ENCODE measurements at regions not wholly inside any gene's neighbourhood (a gene's known extent, or its start where the extent isn't known, plus 50 kb on each side); places are given as distances from the start of the nearest gene placed in this dataset.

DNA sequence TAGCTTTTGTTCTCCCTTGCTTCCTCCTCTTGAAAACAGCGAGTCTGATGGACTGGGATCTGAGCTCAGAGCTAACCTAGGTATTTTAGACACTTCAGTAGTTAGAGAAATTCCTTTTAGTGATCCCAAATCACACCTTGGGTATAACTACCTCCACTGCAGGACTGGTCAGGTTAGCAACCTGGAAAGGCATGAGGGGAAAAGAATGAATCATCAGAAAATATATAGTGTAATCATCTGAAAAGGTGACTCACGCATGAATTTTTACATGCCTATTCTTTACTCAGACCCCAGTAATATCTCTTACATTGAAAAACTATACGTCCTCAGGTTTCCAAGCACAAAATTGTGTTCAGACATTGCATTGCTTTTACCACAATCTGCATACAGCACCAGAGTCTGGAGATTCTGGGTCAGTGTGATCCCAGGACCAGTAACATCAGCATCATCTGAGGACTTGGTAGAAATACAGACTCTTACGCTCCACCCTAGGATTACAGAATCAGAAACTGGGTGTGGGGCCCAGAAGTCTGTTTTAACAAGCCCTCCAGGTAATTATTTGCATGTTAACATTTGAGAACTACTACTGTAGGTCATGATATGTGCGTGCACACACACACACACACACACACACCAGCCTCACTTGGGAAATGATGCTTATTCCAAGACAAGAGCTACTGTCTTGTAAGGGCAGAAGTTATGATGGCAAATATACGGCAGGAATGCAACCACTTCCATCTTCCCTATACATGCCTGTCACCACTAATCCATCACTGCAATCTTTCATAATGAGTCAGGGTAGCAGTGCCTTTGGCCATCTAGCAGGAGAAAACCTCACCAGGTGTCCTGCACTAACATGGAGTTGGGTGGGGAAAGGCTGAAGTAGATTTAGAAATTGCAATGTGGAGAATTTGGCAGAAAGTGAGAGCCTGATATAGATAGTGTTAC, 271.6 kb upstream of the MAP3K1 start:
- DNase-seq: no peak

DNA sequence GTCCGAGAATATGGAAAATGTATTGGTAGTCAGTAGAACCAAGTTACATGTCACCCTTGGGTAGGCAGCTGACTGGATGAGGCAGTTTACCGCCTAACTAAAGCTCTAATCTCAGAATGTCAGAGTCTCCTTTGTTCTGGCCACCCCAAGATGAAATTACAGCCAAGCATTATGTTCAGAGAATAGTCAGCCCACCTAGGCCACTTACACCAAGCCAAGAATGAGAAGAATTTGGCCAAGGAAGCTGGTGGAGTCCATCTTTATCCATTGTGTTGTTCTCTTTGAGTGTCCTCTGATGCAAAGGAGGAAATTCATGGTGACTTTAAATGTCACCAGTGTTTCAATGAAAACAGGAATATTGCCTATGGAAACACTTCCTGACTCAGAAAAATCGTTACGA, 275.1 kb upstream of the MAP3K1 start:
- DNase-seq: no peak

DNA sequence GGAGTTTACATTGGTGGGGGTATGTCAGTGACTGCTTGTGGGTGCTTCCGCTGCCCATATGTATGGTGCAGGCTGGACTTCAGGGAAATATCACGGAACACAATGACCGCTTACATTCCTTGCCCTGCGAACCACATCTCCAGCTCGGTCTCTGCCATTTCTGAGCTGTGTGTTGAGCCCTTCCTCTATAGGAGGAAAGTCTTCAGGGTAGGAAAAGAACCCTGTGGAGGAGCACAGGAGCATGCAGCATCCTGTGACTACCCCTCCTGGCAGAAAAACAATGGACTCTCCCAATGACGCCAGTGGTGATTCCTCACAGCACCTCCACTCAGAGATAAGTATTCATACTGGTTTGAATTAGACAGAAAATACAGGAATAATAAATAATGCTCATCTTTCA, 276.8 kb upstream of the MAP3K1 start:
- DNase-seq: no peak

DNA sequence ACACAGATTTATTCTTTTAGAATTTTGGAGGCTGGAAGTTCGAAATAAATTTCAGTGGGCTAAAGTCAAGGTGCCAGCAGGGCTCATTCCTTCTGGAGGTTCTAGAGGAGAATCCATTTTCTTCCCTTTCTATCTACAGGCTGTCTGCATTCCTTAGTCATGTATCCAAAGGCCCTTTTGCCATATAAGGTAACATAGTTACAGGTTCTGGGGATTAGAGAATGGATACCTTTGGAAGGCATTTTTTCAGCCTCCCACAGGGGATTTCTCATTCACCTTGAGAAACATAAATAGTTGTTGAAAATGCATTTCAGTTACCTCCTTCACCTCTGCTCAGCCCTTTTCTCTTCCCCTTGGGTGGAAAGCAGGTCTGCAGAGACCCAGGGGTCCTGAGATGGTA, 280.0 kb upstream of the MAP3K1 start:
- no peak for DNase-seq

DNA sequence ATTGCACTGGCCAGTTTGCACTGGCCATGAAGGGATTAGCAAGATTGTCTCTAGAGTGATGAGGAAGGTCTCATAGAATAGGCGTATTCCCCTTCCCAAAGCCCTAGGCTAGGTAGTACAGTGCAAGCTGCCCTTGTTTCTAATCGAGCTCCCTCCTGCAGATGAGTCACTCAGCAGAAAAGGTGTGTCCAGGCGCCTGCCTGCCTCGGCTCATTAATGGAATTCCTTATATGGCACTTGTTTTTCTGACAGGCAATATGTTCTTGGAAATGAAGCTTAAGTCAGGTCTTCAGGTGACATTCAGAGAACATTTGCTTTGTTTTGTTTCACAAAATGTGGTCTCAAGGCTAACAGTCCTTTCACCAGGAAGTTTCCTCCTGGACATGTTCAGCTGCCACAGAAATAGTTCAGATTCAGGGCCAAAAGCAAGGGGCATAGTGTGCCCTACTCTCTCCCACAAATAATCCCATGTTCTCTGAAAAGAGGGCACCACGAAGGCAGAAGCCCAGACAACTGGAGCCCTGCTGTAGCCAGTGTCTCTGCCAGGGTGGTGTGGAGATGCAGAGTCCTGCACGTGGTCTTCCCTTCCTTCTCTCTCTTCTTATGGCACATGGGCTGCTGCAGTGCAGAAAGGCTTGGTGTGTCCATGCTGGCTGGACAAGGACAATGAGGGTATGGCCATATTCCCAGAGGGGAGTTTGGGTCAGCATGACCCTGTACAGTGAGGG, 281.1 kb upstream of the MAP3K1 start:
- no peak for DNase-seq

DNA sequence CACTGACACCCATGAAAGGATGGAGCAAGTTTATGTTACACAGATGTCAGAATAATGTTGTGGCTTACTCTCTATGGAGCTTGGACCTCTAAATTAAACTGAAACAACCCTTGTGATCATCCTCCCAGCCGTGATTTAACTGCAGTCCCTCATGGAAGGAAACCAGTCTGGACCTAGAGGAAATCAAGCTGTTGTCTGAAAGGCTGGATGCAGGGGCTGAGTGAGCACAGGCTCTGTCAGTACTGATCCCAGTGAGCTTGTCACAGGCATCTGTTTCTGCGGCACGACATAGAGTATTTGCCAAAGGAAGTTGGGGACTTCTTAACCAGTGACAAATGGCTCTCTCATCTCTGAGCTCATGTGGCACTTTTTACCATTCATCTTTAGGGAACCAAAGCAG, 282.9 kb upstream of the MAP3K1 start:
- DNase-seq: no peak

DNA sequence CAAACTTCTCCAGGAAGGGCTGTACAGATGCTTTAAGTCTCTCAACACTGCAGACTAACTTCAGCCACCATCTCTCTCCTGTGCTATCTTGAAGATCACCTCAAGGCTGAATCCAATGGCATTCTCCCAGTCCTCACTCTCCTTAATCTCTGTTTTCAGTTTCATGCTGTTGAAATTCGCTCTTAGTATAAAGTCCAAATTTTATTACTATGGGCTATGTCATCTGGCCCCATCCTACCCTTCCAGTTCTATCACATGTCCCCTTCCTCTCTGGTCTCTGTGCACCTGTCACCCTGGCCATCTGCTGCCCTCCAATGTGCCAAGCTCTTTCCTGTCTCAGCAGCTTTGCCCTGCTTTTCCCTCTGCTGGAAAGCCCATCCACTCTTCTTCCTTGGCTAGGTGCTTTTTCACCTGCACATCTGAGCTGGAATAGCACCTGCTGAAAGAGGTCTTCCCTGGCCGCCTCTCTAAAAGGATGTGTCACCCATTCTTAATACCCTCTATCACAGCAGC, 284.7 kb upstream of the MAP3K1 start:
- DNase-seq: no peak

DNA sequence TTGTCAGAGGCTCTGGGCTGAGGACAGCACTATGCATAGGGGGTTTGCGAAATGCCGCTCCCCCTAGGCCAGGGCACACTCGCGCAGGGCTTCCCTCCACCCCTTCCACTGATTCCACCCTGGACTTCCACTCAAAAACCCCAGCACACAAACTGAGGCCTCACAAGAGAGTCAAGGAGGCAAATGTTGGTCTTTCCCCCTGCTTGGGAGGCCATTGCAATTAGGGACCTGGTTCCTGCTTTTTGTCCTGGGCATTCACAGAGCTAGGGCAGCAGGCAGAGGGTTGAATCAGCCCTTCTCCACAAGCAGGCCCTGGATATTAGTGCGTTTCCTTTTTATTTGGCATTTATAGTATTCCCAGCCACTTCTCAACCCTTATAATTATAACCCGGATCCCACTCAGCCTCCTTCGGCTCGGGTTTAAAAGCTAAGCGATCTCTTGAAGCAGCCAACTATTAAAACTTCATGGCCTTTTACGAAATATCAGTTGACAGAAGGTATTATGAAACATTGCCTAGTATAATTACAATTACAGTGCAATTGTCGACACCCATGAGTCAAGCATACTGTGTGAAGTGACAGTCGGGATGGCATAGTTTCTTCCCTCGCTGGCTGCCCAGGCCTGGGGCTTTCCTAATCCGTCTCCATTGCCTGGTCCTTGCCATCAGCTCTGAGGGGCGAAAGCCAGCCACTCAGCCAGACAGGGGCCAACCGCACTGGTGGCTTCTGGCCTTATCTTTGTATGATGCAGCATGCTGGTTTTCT, 285.5 kb upstream of the MAP3K1 start:
- no peak for DNase-seq

DNA sequence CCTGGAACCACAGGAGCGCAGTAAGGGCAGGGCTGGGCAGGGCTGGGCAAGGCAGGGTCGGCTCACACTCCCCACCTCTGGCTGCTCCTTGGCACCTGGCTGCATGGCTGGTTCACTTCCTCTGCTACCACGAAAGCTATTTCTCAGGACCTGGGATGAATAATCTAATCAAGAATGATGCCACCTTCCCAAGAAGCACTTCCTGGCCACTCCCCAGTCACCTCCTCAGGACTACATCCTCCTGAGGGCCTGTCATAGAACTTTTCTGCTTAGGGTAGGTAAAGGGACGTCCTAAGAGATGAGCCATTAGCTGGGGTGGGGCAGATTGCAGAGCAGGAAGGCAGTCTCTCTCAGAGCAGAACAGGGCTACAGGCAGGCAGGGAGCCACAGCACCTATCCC, 288.2 kb upstream of the MAP3K1 start:
- DNase-seq: no peak

DNA sequence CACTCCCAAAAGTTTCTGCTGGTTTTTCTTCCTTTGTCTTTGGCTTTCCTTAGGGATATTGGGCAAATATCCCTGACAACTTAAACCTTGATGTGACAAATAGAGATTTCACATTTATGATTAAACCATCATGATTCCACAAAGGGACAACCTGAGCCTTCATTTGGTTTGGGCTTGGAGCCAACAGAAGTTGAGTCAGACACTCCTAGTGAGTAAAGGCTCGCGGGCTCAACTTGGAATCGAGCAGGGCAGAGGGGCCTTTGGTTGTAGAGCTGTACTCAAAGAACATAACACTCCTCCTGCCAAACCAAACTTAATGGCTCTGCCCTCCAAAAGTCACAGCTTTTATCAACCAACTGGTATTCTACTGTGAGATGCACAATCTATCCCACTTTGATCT, 290.2 kb upstream of the MAP3K1 start:
- DNase-seq: no peak

DNA sequence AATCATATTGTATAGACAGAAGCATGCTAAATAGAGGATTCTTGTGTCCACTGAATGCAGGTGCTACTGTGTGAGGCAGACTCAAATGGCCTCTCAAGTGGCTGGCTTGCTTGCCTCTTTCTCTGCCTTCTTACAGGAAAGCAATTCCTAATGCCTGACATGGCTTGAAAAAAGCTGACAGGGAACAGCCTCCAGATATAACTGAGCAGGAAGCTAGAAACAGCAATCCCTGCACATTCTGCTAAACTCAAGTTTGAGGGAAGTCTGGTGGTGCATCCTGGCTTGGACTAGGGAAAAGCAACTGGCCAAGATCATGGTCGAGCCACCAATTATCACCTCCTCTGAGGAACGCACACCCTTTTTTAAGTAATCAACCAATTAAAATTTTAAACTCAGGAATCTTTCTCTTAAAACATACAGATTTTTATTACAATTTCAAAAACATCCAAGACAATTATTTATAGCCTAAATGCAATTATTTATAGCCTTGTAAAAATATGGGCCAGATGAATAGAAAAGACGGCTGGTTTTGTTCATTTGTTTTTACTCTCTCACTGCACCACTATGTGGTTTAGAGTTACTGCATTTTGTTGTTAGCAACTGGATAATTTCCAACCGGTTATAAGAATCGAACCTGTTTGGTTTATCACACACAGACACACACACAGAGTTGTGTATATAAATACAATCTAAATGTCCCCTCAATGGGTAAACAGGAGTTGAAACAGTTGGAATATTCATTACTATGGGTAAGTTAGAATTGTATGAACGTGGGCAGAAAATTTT, 290.9 kb upstream of the ANKRD55 start:
- no peak for DNase-seq

DNA sequence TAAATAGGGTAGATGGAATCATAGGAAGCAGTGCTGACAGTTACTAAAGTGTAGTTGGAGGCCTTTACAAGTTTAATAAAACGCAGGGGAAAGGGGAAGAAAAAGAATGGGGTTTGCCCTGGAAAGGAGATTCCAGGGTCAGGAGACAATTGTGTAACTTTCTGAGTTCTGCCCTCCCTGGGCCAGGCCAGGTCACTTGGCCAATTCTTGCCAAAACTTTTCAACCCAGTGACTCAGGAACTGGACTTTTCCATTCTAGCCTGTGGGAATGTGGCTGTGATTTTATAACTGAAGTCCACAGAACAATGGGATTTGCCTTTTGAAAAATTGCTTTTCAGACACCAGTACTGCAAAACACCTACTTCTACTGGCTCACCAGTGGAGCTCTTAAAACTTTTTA, 289.8 kb upstream of the ANKRD55 start:
- no peak for DNase-seq

DNA sequence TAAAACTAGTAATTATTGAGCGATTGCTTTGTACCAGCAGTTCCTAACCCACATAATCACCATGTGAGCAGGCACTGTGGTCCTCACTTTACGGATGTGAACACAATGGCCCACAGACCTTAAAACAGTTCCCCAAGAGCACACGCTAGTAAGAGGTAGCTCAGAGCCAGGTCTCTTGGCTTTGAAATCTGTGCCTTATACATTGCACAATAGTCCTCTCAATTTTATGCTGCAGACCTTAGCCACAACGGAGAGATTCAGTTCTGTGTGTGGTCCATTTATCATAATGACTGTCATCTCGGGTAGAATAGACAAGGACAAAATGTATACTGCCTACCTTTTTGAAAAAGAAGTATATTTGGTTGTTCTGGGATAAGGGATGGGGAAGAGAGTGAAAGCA, 289.0 kb upstream of the ANKRD55 start:
- DNase-seq: no peak

DNA sequence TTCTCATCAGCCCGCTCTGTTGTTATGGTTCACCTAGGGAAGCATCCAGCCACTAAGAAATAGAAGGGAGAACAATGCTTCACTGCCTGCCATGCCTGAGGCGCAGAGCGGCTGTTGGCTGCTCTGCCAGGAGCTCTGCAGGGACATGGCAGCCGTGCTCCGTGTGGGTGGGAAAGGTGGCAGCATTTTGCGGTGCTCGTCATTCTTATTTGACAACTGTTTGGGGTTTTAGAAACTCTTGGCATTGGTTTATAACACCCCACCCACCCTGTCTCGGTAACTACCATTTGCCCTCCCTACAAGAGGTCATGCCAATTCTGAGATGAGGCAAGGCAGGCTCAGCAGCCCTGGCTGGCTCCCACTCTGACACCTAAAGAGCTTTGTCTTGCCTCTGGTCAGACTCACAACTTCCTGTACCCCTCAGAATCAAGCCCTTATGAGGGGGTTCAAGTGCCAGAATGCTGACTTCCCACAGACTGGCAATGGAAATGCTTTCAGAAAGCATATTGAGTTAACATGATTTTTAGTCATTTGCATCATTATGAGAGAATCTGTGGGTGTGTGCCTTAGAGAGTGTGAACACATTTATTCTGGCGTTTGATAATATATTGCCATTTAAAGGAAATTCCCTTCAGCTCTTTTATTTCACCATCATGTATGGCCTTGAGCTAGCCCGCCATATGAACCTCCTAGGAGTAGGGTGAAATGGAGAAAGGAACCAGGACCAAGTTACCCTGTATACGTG, 288.0 kb upstream of the ANKRD55 start:
- DNase-seq: no peak

DNA sequence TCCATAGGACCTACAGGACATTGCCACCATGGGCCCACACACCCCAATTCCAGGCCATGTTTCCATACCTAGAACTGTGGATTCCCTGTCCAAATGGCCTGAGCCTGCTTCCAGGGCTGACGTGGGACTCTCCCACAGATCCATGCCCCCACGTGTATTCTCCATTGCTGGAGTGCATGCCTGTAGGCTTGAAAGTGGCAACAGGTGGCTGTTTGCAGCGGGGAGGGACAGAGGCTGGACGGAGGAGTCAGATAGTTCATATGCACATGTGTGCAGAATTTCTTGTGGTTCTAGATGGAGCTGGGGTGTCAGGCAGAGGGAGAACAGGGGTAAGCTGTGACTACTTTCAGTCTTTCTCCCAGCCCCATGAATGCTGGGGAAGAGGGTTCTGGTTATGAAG, 285.7 kb upstream of the ANKRD55 start:
- DNase-seq: no peak

DNA sequence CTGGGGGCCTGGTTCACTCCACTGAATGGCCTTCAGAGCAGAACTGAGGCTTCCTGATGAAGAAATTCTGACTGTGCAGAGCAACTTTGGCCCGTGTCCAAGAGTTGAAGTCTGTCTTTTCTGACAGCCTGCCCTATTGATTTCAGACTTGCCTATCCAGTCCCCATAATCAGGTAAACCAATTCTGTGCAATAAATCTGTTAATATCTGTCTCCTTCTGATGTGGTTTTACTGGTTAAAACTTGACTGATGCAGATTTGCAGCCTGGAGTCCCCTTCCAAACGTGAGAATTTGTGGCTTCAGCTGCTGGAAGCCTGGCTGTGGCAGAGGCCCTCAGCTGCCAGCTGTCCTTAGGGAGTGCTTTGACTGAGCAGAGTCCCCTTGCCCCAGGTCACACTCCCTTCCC, 283.9 kb upstream of the ANKRD55 start:
- DNase-seq: no peak

DNA sequence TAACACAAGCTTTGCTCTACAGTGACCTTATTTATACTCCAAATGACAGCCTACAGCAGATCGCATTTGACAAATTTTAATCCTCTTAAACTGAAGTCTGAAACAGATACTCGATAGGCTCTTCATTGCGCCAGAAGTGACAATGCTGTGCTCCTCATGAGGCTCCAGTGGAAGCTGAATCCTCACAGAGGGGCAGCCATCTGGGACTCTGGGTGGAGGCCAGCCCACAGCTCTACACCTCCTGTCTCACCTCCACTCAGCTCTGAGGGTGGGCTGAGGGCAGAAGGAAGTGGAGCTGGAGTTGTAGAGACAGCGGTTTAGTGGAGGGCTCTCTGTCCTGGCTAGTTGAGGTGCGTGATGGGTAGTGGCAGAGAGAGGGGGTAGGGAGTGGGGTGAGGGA, 283.3 kb upstream of the ANKRD55 start:
- no peak for DNase-seq

DNA sequence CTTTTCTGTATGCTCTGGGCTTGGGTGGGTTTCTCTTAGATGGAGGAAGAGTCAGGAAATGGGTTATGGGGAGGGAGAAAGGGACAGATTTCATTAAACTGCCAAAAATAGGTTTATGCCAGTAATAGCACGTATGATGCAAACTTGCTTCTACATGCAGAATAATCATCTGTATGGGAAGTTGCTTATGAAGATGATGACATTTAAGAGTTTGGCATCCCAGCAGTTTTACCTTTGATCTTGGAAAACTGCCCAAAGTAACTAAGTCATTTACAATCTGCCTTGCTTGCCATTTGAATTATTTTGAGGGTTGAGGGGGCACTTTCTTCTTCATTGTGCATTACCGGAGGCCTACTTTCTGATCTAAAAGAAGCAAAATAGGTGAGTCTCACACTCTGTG, 282.9 kb upstream of the ANKRD55 start:
- DNase-seq: no peak

DNA sequence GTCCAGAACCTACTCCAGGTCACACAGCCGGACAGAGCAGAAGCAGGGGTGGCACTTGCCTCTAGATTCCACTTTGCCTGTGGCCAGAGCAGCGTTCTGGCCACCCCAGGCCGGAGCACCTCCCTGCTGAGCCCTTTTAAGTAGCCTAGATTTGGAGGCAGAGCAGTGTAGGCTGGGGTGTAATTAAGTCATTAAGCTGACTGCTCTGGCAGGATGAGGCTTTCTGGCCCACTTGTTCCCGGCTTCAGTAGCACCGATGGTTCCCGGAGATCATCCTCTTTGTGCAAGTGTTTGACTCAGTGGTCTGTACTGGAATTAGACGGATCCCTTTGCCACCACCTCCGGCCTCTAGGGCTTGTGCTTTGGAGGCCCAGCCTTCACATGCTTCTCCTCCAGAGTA, 281.9 kb upstream of the ANKRD55 start:
- DNase-seq: no peak

DNA sequence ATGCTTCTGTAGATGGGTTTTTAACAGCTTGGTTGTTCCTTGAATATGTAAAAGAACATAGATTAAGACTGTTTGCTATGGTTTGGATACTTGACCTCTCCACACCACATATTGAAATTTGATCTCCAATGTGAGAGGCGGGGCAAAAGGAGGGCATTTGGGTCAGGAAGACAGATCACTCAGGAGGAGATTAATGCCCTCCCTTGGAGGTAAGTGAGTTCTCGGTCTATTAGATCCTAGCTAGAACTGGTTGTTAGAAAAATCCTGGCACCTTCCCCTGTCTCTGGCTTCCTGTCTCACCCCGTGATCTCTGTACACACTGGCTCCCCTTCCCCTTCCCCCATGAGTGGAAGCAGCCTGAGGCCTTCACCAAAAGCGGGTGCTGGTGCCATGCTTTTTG, 281.1 kb upstream of the ANKRD55 start:
- no peak for DNase-seq

DNA sequence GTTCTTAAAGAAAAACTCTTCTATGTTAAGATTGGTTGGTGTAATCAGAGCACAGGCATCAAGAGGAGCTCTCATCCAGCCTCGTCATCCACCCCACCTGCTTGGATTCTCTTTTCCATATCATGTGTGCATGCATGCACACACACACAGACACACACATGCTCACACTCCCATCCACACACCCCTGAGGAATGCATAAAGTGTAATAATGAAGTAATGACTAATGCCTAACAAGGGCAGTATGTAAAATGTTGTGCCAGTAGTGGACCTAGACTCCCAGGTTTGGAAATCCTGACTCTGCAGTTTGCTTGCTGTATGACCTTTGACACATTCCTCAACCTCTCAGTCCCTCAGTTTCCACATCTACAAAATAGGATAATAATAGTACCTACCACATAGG, 280.0 kb upstream of the ANKRD55 start:
- no peak for DNase-seq
